Dendritic cell treated with granulocyte-macrophage colony-stimulating factor and Interleukin-4, amounts not matched to agents 40 ng/mL and 50 ng/mL, for 4 days (primary cell): ENCODE measurements at regions not wholly inside any gene's neighbourhood (a gene's known extent, or its start where the extent isn't known, plus 50 kb on each side); places are given as distances from the start of the nearest gene placed in this dataset.
"Not testable (repeated sequence)": the region's sequence is repeated elsewhere in the genome, so short reads cannot be mapped to it uniquely, and the experiment has no call there.

ENCODE experiments used
- H3K27ac Mint-ChIP-seq: one replicate; pipeline ENCODE4 v1.8.0; 2022; ENCODE audit warnings: mild to moderate bottlenecking, mixed read lengths
- H3K27me3 Mint-ChIP-seq: one replicate; pipeline ENCODE4 v1.8.0; 2022; ENCODE audit warnings: mild to moderate bottlenecking, mixed read lengths
- H3K36me3 Mint-ChIP-seq: one replicate; pipeline ENCODE4 v1.8.0; 2022; ENCODE audit warnings: low read depth, mixed read lengths
- H3K4me1 Mint-ChIP-seq: one replicate; pipeline ENCODE4 v1.8.0; 2022; ENCODE audit warnings: low read depth, mixed read lengths
- H3K4me3 Mint-ChIP-seq: one replicate; pipeline ENCODE4 v1.8.0; 2022; ENCODE audit warnings: mild to moderate bottlenecking, moderate library complexity, mixed read lengths
- H3K9me3 Mint-ChIP-seq: one replicate; pipeline ENCODE4 v1.8.0; 2022; ENCODE audit warnings: mixed read lengths
- intact Hi-C: fragments of 100-400 bp; cut with micrococcal nuclease; formaldehyde crosslinking; loops from one replicate; pipeline ENCODE4 v1.15.0; 2022

GRCh38 chr7:106515321-106515720 lies 145.6 kb downstream of the CCDC71L start:
- H3K4me1 Mint-ChIP-seq, result peaks cover 11% of the 10 kb centered on the region
- intact Hi-C loops, result no loop called here
- H3K27me3 Mint-ChIP-seq, result peaks cover 13% of the 10 kb centered on the region
- H3K4me3 Mint-ChIP-seq, result no peak overlapping the region
- H3K36me3 Mint-ChIP-seq, result no peaks in the 10 kb centered on the region
- H3K9me3 Mint-ChIP-seq, result no peaks in the 10 kb centered on the region
- no peak overlapping the region for H3K27ac Mint-ChIP-seq

GRCh38 chr7:106514881-106515280 lies 146.1 kb downstream of the CCDC71L start:
- intact Hi-C loops, result no loop called here
- no peak overlapping the region for H3K4me3 Mint-ChIP-seq
- no peak overlapping the region for H3K27ac Mint-ChIP-seq
- H3K9me3 Mint-ChIP-seq, result no peaks in the 10 kb centered on the region
- H3K27me3 Mint-ChIP-seq, result peaks cover 13% of the 10 kb centered on the region
- H3K36me3 Mint-ChIP-seq, result no peaks in the 10 kb centered on the region
- H3K4me1 Mint-ChIP-seq, result peaks cover 11% of the 10 kb centered on the region

DNA sequence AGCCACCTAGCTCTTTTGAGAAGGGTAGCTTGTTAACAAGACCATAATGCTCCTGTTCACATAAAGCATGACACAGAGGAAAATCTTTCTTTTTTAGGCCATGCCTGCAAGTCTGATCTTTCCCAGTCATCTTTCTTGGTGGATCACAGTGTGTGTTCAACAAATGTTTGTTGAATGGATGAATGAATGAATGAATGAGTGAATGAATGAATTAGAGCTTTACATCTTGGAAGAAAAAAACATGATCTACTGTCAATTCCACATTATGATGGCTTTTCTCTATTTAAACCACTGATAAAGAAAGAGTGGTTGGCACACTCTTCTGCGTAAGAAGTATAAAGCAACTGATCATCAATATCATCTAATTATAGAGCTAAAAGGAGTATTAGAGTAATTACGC lies 148.7 kb downstream of the CCDC71L start:
- H3K27me3 Mint-ChIP-seq, result no peaks in the 10 kb centered on the region
- no peaks in the 10 kb centered on the region for H3K36me3 Mint-ChIP-seq
- no peak overlapping the region for H3K27ac Mint-ChIP-seq
- intact Hi-C loops, result no loop called here
- no peak overlapping the region for H3K4me3 Mint-ChIP-seq
- peaks cover 19% of the 10 kb centered on the region for H3K4me1 Mint-ChIP-seq
- H3K9me3 Mint-ChIP-seq, result no peaks in the 10 kb centered on the region

DNA sequence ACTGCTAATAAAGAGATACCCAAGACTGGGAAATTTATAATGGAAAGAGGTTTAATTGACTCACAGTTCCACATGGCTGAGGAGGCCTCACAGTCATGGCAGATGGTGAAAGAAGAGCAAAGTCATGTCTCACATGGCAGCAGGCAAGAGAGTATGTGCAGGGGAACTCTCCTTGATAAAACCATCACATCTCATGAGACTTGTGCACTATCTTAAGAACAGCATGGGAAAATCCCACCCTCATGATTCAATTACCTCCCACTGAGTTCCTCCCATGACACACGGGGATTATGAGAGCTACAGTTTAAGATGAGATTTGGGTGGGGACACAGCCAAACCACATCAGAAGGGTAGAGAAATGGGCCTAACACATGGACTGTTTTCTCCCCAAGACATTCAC lies 156.3 kb downstream of the CCDC71L start:
- H3K9me3 Mint-ChIP-seq, result no peaks in the 10 kb centered on the region
- no peak overlapping the region for H3K27ac Mint-ChIP-seq
- no peaks in the 10 kb centered on the region for H3K36me3 Mint-ChIP-seq
- H3K27me3 Mint-ChIP-seq, result no peaks in the 10 kb centered on the region
- intact Hi-C loops, result no loop called here
- no peak overlapping the region for H3K4me3 Mint-ChIP-seq
- peaks cover 20% of the 10 kb centered on the region for H3K4me1 Mint-ChIP-seq

DNA sequence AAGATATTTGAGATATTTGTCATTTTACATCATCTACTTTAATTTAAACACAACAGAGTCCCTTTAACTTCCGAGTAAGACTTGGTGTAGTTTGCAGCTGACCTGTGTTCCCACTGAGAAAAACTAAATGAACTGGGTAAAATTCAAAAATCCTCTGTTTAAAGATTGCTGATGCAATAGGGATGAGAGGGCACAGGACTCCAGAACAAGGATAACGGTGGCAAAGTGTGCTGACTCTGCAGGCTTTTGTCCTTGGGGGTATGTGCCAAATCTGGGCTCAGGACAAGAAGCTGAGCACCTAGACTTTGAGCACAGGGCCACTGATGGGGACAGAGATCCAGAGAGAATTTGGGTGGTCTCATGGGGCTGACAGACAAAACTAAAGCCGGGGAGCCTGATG lies 156.8 kb downstream of the CCDC71L start:
- Mint-ChIP-seq H3K9me3 (no peaks in the 10 kb centered on the region), H3K4me1 (peaks cover 20% of the 10 kb centered on the region), H3K36me3 (no peaks in the 10 kb centered on the region), H3K27ac (no peak overlapping the region), H3K27me3 (no peaks in the 10 kb centered on the region), H3K4me3 (no peak overlapping the region)
- intact Hi-C loops, result no loop called here

DNA sequence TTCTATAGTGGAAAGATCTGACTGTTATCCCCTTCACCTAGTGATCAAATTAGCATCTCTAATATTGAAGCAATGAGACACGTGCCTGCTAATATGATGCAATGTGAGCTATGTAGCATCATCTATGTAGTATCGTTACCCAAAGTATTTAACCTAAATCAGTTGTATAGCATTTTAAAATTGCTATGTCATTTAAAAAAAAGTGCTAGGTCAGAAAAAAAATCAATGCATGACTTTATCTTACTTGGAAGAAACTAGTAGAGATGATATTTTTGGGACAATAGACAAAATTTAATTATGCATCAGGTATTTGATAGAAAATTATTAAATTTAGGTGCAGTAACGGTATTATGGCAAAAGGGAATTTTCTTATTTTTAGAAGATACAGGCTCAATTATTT lies 157.3 kb downstream of the CCDC71L start:
- Mint-ChIP-seq H3K27me3 (no peaks in the 10 kb centered on the region), H3K27ac (no peak overlapping the region)
- intact Hi-C loops, result no loop called here

GRCh38 chr7:106501605-106502580 lies 159.1 kb downstream of the CCDC71L start:
- H3K36me3 Mint-ChIP-seq, result no peaks in the 10 kb centered on the region
- intact Hi-C loops, result loop anchor here (2.0 kb wide), 1 partner anchor 51 kb away; no protein-coding TSS in a partner anchor
- H3K27ac Mint-ChIP-seq, result peak overlapping the region; percentile 80
- no peaks in the 10 kb centered on the region for H3K9me3 Mint-ChIP-seq
- H3K27me3 Mint-ChIP-seq, result no peaks in the 10 kb centered on the region
- H3K4me3 Mint-ChIP-seq, result no peak overlapping the region
- H3K4me1 Mint-ChIP-seq, result peaks cover 13% of the 10 kb centered on the region

More for the DNA sequence above, 157.3 kb downstream of the CCDC71L start:
- Mint-ChIP-seq H3K36me3 (no peaks in the 10 kb centered on the region), H3K4me1 (peaks cover 20% of the 10 kb centered on the region), H3K4me3 (no peak overlapping the region), H3K9me3 (no peaks in the 10 kb centered on the region)

DNA sequence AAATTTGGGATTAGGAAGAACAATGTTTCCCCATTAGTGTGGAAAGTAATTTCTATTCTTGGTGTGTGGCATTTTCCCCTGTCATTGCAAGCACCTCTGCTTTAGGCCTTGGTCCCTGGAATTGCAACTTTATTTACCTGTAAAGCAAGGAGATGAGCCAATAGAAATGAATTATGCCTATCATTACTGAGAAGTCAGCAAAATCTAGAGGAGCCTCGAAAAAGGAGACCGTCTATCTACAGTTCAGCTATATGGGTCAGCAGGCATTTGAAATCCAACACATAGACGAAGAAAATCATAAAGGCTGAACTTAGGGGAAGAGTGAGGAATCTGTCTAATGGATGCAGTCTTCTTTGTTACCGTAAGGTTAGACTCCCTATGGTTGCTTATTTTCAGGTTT lies 161.1 kb downstream of the CCDC71L start:
- intact Hi-C loops, result loop anchor here (2.0 kb wide), 1 partner anchor 49 kb away; no protein-coding TSS in a partner anchor
- peaks cover 13% of the 10 kb centered on the region for H3K4me1 Mint-ChIP-seq
- H3K27ac Mint-ChIP-seq, result no peak overlapping the region
- no peak overlapping the region for H3K4me3 Mint-ChIP-seq
- H3K9me3 Mint-ChIP-seq, result peaks cover 7% of the 10 kb centered on the region
- peaks cover 3% of the 10 kb centered on the region for H3K27me3 Mint-ChIP-seq
- H3K36me3 Mint-ChIP-seq, result no peaks in the 10 kb centered on the region

- H3K36me3 Mint-ChIP-seq, H3K27ac Mint-ChIP-seq, intact Hi-C loops, H3K27me3 Mint-ChIP-seq, H3K4me3 Mint-ChIP-seq, H3K9me3 Mint-ChIP-seq: not testable (repeated sequence)
- H3K4me1 Mint-ChIP-seq, result peaks cover 13% of the 10 kb centered on the region
These were observed 163.0 kb downstream of the CCDC71L start for GRCh38 chr7:106498005-106498404.

- peaks cover 3% of the 10 kb centered on the region for H3K27me3 Mint-ChIP-seq
- H3K9me3 Mint-ChIP-seq, result peaks cover 18% of the 10 kb centered on the region
- no peaks in the 10 kb centered on the region for H3K36me3 Mint-ChIP-seq
- no peak overlapping the region for H3K4me3 Mint-ChIP-seq
- H3K4me1 Mint-ChIP-seq, result no peaks in the 10 kb centered on the region
- intact Hi-C loops, result no loop called here
- no peak overlapping the region for H3K27ac Mint-ChIP-seq
These were observed 167.8 kb downstream of the CCDC71L start for GRCh38 chr7:106493041-106493731.

DNA sequence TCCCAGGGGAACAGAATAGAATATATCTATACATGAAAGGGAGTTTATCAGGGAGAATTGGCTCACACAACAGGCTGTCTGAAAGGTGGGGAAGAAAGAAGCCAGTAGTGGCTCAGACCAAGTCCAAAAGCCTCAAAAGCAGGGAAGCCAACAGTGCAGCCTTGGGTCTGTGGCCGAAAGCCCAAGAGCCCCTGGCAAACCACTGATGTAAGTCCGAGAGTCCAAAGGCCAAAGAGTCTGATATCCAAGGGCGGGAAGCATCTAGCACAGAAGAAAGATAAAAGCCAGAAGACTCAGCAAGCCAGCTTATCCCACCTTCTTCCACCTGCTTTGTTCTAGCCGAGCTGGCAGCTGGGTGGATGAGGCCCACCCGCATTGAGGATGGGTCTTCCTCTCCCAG lies 172.5 kb downstream of the CCDC71L start:
- Mint-ChIP-seq H3K36me3 (no peaks in the 10 kb centered on the region), H3K4me1 (no peaks in the 10 kb centered on the region), H3K27ac (no peak overlapping the region), H3K27me3 (no peaks in the 10 kb centered on the region), H3K9me3 (peaks cover 9% of the 10 kb centered on the region), H3K4me3 (no peak overlapping the region)
- intact Hi-C loops, result no loop called here

GRCh38 chr7:106487892-106488291 lies 173.1 kb downstream of the CCDC71L start:
- Mint-ChIP-seq H3K9me3 (peaks cover 9% of the 10 kb centered on the region), H3K36me3 (no peaks in the 10 kb centered on the region), H3K27me3 (no peaks in the 10 kb centered on the region), H3K27ac (no peak overlapping the region), H3K4me3 (no peak overlapping the region), H3K4me1 (no peaks in the 10 kb centered on the region)
- intact Hi-C loops, result no loop called here

GRCh38 chr7:106486331-106486730 lies 174.6 kb downstream of the CCDC71L start:
- no peaks in the 10 kb centered on the region for H3K36me3 Mint-ChIP-seq
- intact Hi-C loops, result no loop called here
- H3K4me1 Mint-ChIP-seq, result no peaks in the 10 kb centered on the region
- no peak overlapping the region for H3K4me3 Mint-ChIP-seq
- no peak overlapping the region for H3K27ac Mint-ChIP-seq
- peaks cover 9% of the 10 kb centered on the region for H3K9me3 Mint-ChIP-seq
- H3K27me3 Mint-ChIP-seq, result peaks cover 6% of the 10 kb centered on the region

DNA sequence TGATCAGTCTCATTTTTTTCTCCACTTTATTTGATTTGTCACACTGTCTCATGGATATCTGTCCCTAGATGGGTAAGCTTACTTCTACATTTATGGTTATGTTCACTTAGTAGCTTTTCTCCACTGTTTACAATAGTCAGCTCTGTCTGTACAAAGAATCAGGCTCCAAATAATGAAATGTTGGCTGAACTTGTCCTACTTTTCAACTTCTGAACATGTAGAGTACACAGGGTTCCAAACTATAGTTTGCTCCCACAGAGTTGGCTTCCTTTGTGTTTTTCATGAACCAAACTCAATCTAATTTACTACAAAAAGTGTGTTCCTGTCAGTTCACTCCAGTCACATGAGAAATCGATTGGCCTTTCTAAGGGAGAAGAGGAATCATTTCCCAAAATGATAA lies 175.0 kb downstream of the CCDC71L start:
- no peaks in the 10 kb centered on the region for H3K4me1 Mint-ChIP-seq
- intact Hi-C loops, result no loop called here
- peaks cover 7% of the 10 kb centered on the region for H3K27me3 Mint-ChIP-seq
- no peak overlapping the region for H3K4me3 Mint-ChIP-seq
- H3K27ac Mint-ChIP-seq, result no peak overlapping the region
- no peaks in the 10 kb centered on the region for H3K36me3 Mint-ChIP-seq
- H3K9me3 Mint-ChIP-seq, result peaks cover 9% of the 10 kb centered on the region
